SK-MEL-5 (cell line): ENCODE measurements at regions not wholly inside any gene's neighbourhood (a gene's known extent, or its start where the extent isn't known, plus 50 kb on each side); places are given as distances from the start of the nearest gene placed in this dataset.
A peak's percentile ranks its signal among the peaks of the same experiment; 100 is the strongest.

Source experiments
- DNase-seq: peaks from one replicate; pipeline ENCODE4 v3.0.0-alpha.2; 2016; ENCODE audit warnings: low read depth, low spot score
- in situ Hi-C: cut with HindIII; loops from 2 replicates; pipeline ENCODE4 v1.10.0; 2016; ENCODE audit warnings: low sequenced_read_pairs, high pct_unique_total_duplicates, low pct_unique_long_range_greater_than_20kb

DNA sequence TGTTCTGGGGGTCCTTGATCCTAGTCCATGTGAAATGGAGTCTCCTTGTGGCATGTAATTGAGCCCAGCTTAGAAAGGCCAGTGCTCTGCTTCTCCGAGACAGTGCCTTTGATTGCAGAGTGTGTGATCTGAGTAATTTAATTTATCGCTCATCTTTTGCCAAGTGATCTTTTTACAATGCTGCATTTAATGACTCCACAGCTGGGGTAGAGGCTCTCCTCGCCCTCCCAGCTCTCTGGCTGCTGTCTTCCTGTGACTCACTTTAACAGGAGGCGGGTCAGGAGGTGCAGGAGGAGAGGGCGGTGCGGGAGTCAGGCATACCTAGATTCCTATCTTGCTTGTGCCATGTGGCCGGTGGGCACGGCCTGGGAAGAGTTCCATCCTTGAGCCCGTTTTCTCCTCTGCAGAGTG, 113.4 kb upstream of the FOXF1 start:
- DNase-seq: no peak
- in situ Hi-C loops: no loop called here

DNA sequence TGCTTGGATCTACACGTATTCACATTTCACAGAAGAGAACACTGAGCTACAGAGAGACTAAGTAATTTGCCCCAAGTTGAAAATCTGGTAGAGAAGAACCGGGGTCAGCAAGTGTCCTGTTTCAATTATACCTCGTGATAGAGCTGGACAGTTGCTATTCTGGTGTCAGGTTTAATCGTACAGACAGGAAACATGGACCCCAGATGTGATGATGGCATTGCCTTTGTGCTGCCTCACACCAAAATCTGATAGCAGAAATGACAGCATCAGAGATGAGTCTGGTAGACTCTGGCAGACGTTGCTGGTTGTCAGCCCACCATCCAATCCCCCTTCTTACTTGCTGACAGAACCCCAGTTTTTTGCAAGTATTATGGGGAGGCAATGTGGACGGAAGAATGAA, 112.1 kb upstream of the FOXF1 start:
- in situ Hi-C loops: no loop called here
- no peak for DNase-seq

DNA sequence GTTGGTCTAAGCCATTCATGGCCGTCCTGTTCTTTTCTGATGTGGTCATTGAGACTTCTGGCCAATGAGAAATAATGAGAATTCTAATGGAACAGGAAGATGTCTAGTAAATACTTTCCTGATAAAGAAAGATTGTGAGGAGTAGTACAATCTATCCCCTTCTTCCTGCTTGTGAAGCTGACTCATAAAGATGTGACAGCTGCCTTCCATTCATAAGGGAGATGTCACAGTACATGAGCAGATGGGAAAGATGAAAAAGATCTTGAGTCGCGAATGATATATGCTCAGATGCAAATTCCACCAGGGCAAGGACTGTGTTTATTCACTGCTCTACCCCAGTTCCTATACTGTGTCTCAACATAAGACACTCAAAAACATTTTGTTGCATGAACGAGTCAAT, 111.7 kb upstream of the FOXF1 start:
- DNase-seq: peak; percentile 44
- in situ Hi-C loops: no loop called here

- in situ Hi-C loops: no loop called here
- DNase-seq: no peak
Observed at GRCh38 chr16:86401126-86401525, 109.2 kb upstream of the FOXF1 start.

GRCh38 chr16:86403085-86403484, 107.2 kb upstream of the FOXF1 start:
- in situ Hi-C loops: no loop called here
- DNase-seq: no peak

DNA sequence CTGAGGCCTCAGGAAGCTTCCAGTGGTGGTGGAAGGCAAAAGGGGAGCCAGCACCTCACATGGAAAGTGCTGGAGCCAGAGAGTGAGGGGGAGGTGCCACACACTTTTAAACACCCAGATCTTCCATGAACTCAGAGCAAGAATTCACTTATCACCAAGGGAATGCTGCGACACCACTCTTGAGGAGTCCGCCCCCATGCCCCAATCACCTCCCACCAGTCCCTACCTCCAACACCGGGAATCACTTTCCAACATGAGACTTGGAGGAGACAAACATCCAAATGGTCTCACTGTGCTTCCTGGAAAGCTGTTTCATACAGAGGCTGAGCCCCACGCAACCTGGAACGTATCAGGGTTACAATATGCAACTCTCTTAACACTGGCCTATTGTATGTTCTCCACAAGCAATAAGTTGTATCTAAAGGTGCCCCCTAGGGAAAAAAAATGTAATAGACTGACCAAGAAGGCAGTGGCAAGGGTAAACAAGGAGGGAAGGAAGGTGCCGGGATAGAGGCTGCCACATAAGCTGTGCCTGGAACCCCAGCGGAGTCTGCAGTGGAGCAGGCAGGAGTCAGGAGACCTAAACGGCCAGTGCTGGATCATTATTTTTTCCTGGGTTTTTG, 106.7 kb upstream of the FOXF1 start:
- in situ Hi-C loops: no loop called here
- DNase-seq: peak; percentile 36

GRCh38 chr16:86404678-86405077, 105.6 kb upstream of the FOXF1 start:
- in situ Hi-C loops: no loop called here
- no peak for DNase-seq

GRCh38 chr16:86405319-86405718, 105.0 kb upstream of the FOXF1 start:
- in situ Hi-C loops: no loop called here
- no peak for DNase-seq

DNA sequence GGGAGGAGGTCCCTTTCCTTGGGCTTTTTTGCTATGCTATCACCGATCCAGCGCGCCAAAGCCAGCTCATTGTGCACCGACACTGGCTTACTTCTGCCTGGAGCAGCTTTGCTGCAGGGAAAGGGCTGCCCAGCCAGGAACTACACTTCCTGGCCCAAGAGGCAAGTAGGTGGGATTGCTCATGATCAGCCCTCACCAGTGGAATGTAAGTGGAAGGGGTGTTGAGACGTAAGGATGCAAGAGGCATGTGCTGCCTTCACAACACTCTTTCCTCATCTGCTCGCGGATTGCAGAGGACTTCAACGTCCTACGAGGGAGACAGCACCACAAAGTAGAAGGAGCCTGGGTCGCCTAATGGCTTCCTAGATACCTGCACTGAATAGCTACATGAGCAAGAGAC, 104.3 kb upstream of the FOXF1 start:
- no peak for DNase-seq
- in situ Hi-C loops: no loop called here

DNA sequence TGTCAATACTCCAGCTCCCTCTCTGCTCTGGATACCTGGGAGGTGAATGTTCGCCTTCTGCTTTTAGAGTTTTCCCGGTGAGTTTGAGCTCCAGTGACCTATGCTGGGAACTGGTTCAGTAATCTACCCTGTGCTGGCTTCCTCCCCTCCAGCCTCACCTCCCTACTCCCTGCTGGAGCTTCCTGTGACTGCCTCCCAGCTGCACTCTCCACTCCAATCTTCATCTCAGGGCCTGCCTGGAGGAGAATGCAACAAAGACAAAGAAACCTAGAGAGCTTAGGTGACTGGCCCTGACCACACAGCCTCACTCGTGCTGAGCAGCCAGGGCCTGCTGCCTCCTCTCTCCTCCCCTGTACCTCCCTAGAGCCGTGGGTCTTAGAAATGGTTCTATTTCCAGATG, 101.6 kb upstream of the FOXF1 start:
- DNase-seq: no peak
- in situ Hi-C loops: no loop called here

DNA sequence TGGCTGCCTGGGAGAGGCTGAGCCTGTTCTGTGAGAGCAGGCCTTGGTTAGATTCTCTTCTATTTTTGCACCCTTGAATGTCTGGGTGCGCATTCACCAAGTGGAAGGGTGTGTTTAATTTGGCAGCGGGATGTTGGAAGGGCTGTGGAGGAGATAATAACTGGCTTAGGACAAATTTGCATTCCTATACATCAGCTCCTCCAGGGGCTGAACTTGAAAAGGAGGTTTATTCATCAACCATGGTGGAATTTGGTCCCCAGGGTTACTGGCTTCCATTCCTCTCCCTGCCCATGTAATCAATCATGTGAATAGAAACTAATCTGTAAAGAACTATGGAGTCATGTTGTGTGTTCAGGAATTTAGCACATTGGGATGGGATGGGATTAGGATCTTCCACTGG, 100.2 kb upstream of the FOXF1 start:
- no peak for DNase-seq
- in situ Hi-C loops: no loop called here

GRCh38 chr16:86410529-86410928, 99.8 kb upstream of the FOXF1 start:
- in situ Hi-C loops: no loop called here
- no peak for DNase-seq

GRCh38 chr16:86411897-86412296, 98.4 kb upstream of the FOXF1 start:
- in situ Hi-C loops: no loop called here
- DNase-seq: no peak

- in situ Hi-C loops: no loop called here
- DNase-seq: no peak
Observed at GRCh38 chr16:86414991-86415740, 95.2 kb upstream of the FOXF1 start.

GRCh38 chr16:86418981-86419380, 91.3 kb upstream of the FOXF1 start:
- DNase-seq: no peak
- in situ Hi-C loops: no loop called here

DNA sequence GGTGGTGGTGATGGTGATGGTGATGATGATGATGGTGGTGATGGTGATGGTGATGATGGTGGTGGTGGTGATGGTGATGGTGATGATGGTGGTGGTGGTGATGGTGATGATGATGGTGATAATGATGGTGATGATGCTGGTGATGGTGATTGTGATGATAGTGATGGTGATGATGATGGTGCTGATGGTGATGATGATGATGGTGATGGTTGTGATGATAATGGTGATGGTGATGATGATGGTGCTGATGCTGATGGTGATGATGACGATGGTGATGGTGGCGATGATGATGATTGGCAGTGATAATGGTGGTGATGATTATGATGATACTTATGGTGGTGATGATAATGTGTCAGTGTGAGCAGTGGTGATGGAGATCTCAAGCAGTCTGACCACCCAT, 90.8 kb upstream of the FOXF1 start:
- DNase-seq: no peak
- in situ Hi-C loops: no loop called here

GRCh38 chr16:86421995-86422394, 88.3 kb upstream of the FOXF1 start:
- no peak for DNase-seq
- in situ Hi-C loops: no loop called here

DNA sequence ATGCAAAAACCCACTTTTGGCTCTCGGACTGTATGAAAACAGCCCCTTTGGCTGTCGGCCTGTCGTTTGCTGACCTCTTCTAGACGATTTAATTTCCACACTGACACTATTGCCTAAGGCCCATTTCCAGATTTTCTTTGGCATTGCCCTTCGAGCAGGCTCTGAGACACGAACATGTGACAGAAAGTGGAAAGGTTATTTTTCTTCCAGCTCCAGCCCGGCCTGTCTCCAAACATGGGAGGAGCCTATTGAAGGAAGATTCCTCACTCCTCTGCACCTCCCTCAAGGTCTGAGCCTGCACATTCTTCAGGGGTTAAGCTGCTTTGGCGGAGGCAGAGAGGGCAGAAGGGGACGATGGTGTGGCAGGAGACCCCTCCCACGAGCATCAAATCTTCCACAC, 85.9 kb upstream of the FOXF1 start:
- peak; percentile 48 for DNase-seq
- in situ Hi-C loops: no loop called here

GRCh38 chr16:86424985-86425384, 85.3 kb upstream of the FOXF1 start:
- peak; percentile 15 for DNase-seq
- in situ Hi-C loops: no loop called here
